PC-3 (cell line): ENCODE measurements at regions not wholly inside any gene's neighbourhood (a gene's known extent, or its start where the extent isn't known, plus 50 kb on each side); places are given as distances from the start of the nearest gene placed in this dataset.

Source experiments
- EZH2 ChIP-seq: fragments of 300-600 bp; sonication (generic); IDR thresholded peaks from one replicate; pipeline ENCODE4 v1.6.1; 2017; ENCODE audit warnings: antibody characterized with exemption, mild to moderate bottlenecking, low read length; ENCODE audit not compliant: unreplicated experiment
- EZH2phosphoT487 ChIP-seq: fragments of 300-600 bp; sonication (generic); IDR thresholded peaks from 2 replicates; pipeline ENCODE4 v1.6.1; 2018; ENCODE audit warnings: mild to moderate bottlenecking, antibody characterized with exemption, low read length, borderline replicate concordance
- TF ChIP-seq, protein P1 (sequence below): fragments of 300-600 bp; sonication (generic); conservative IDR thresholded peaks from 2 replicates; pipeline ENCODE4 v1.5.1; 2017; ENCODE audit warnings: antibody characterized with exemption, low read depth, mild to moderate bottlenecking, low read length

DNA sequence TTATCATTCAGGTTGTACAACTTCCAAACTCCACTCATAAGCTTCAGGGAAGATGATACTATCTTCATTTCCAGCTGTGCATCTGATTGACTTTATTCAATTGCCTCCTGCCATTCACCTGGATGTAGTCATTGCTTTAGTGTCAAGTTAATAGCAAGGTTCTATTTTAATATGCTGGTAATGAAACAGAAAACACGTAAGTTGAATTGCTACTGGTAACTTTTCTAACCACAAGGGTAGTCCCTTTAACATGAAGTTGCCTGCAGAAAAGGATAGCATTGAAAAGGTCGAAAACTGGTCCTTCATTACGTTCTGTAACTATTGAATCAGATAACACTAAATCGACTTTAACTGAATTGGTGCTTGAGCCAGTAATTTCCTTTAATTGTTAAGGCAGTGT lies 459.4 kb upstream of the CDH6 start:
- TF ChIP-seq, protein P1, sequence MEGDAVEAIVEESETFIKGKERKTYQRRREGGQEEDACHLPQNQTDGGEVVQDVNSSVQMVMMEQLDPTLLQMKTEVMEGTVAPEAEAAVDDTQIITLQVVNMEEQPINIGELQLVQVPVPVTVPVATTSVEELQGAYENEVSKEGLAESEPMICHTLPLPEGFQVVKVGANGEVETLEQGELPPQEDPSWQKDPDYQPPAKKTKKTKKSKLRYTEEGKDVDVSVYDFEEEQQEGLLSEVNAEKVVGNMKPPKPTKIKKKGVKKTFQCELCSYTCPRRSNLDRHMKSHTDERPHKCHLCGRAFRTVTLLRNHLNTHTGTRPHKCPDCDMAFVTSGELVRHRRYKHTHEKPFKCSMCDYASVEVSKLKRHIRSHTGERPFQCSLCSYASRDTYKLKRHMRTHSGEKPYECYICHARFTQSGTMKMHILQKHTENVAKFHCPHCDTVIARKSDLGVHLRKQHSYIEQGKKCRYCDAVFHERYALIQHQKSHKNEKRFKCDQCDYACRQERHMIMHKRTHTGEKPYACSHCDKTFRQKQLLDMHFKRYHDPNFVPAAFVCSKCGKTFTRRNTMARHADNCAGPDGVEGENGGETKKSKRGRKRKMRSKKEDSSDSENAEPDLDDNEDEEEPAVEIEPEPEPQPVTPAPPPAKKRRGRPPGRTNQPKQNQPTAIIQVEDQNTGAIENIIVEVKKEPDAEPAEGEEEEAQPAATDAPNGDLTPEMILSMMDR = no peak
- TF ChIP-seq EZH2 (no peak), EZH2phosphoT487 (no peak)
